Activated T-helper 1 cell treated with Interleukin-2 at 50 U/mL for 16 hours (primary cell): ENCODE measurements at regions not wholly inside any gene's neighbourhood (a gene's known extent, or its start where the extent isn't known, plus 50 kb on each side); places are given as distances from the start of the nearest gene placed in this dataset.
"Not testable (repeated sequence)": the region's sequence is repeated elsewhere in the genome, so short reads cannot be mapped to it uniquely, and the experiment has no call there.

Experiments used
- DNase-seq: peaks from one replicate; pipeline ENCODE4 v3.0.0-alpha.2; 2020; ENCODE audit warnings: low read depth

GRCh38 chr5:88092358-88092757, 176.3 kb downstream of the TMEM161B start:
- no peak for DNase-seq

GRCh38 chr5:88090506-88090905, 178.1 kb downstream of the TMEM161B start:
- DNase-seq, result no peak

GRCh38 chr5:88089719-88090390, 178.8 kb downstream of the TMEM161B start:
- DNase-seq, result no peak

- no peak for DNase-seq
Observed at GRCh38 chr5:88085462-88085861, 183.2 kb downstream of the TMEM161B start.

GRCh38 chr5:88081877-88082276, 186.8 kb downstream of the TMEM161B start:
- no peak for DNase-seq

- no peak for DNase-seq
Observed at GRCh38 chr5:88063813-88064212, 204.8 kb downstream of the TMEM161B start.

GRCh38 chr5:88060194-88060593, 208.5 kb downstream of the TMEM161B start:
- no peak for DNase-seq

- DNase-seq, result no peak
Observed at GRCh38 chr5:88058625-88059024, 210.0 kb downstream of the TMEM161B start.

GRCh38 chr5:88052468-88052867, 216.2 kb downstream of the TMEM161B start:
- DNase-seq, result not testable (repeated sequence)

- no peak for DNase-seq
Observed at GRCh38 chr5:88051148-88051547, 217.5 kb downstream of the TMEM161B start.

GRCh38 chr5:88049737-88050136, 218.9 kb downstream of the TMEM161B start:
- DNase-seq, result no peak

- DNase-seq, result no peak
Observed at GRCh38 chr5:88049156-88049555, 219.5 kb downstream of the TMEM161B start.

GRCh38 chr5:88045931-88046461, 222.6 kb downstream of the TMEM161B start:
- no peak for DNase-seq

- DNase-seq, result no peak
Observed at GRCh38 chr5:88045165-88045564, 223.5 kb downstream of the TMEM161B start.

GRCh38 chr5:88034520-88034919, 234.1 kb downstream of the TMEM161B start:
- no peak for DNase-seq

GRCh38 chr5:88033191-88033590, 235.5 kb downstream of the TMEM161B start:
- DNase-seq, result no peak

GRCh38 chr5:88029011-88029410, 239.6 kb downstream of the TMEM161B start:
- no peak for DNase-seq

GRCh38 chr5:88021141-88021540, 247.5 kb downstream of the TMEM161B start:
- no peak for DNase-seq

- DNase-seq, result not testable (repeated sequence)
Observed at GRCh38 chr5:88014984-88015383, 253.7 kb downstream of the TMEM161B start.

- DNase-seq, result no peak
Observed at GRCh38 chr5:88000877-88001276, 267.8 kb downstream of the TMEM161B start.

- no peak for DNase-seq
Observed at GRCh38 chr5:87997662-87998061, 271.0 kb downstream of the TMEM161B start.

- DNase-seq, result no peak
Observed at GRCh38 chr5:87966213-87966612, 302.4 kb downstream of the TMEM161B start.

GRCh38 chr5:87954121-87954520, 314.5 kb downstream of the TMEM161B start:
- no peak for DNase-seq

GRCh38 chr5:87951661-87952060, 317.0 kb downstream of the TMEM161B start:
- no peak for DNase-seq
